GM10266 (cell line): ENCODE measurements at regions not wholly inside any gene's neighbourhood (a gene's known extent, or its start where the extent isn't known, plus 50 kb on each side); places are given as distances from the start of the nearest gene placed in this dataset.

Experiments
- DNase-seq: peaks from one replicate; pipeline ENCODE4 v3.0.0; 2012; ENCODE audit errors: extremely low spot score
- CTCF ChIP-seq: IDR thresholded peaks from 2 replicates; pipeline ENCODE4 v1.5.1; 2012; ENCODE audit warnings: mild to moderate bottlenecking, low read depth; ENCODE audit not compliant: control insufficient read depth, insufficient read depth; ENCODE audit errors: missing control alignments

- no peak for TF ChIP-seq CTCF
Observed at GRCh38 chr12:46111715-46112114, 121.3 kb upstream of the SCAF11 start.

GRCh38 chr12:46110928-46111699 lies 120.7 kb upstream of the SCAF11 start:
- no peak for DNase-seq
- peak; percentile 12 for TF ChIP-seq CTCF

More at GRCh38 chr12:46111715-46112114, 121.3 kb upstream of the SCAF11 start:
- DNase-seq: no peak

- no peak for DNase-seq
- TF ChIP-seq CTCF: no peak
Observed at GRCh38 chr12:46110223-46110611, 119.8 kb upstream of the SCAF11 start.

- no peak for DNase-seq
- no peak for TF ChIP-seq CTCF
Observed at GRCh38 chr12:46109343-46110222, 119.2 kb upstream of the SCAF11 start.

GRCh38 chr12:46108721-46109120 lies 118.3 kb upstream of the SCAF11 start:
- DNase-seq: peak; percentile 13
- TF ChIP-seq CTCF: no peak

GRCh38 chr12:46107591-46107990 lies 117.2 kb upstream of the SCAF11 start:
- no peak for DNase-seq

More at GRCh38 chr12:46107591-46107990, 117.2 kb upstream of the SCAF11 start:
- TF ChIP-seq CTCF: no peak
